NCI-H748 treated with DMSO at 0.1 percent for 48 hours (cell line): ENCODE measurements at regions not wholly inside any gene's neighbourhood (a gene's known extent, or its start where the extent isn't known, plus 50 kb on each side); places are given as distances from the start of the nearest gene placed in this dataset.

ENCODE experiments used
- DNase-seq: peaks from one replicate; lab custom pipeline; 2025; lab: John Stamatoyannopoulos, UW

GRCh38 chr13:62305756-62306155 is 890.1 kb upstream of the PCDH20 start:
- DNase-seq: no peak

GRCh38 chr13:62302341-62302740 is 886.7 kb upstream of the PCDH20 start:
- DNase-seq: no peak

- no peak for DNase-seq
Observed at GRCh38 chr13:62299988-62300387, 884.3 kb upstream of the PCDH20 start.

GRCh38 chr13:62296812-62297211 is 881.2 kb upstream of the PCDH20 start:
- DNase-seq: no peak

- no peak for DNase-seq
Observed at GRCh38 chr13:62294244-62294643, 878.6 kb upstream of the PCDH20 start.

GRCh38 chr13:62292714-62293480 is 877.2 kb upstream of the PCDH20 start:
- DNase-seq: no peak

GRCh38 chr13:62290542-62290941 is 874.9 kb upstream of the PCDH20 start:
- no peak for DNase-seq

- no peak for DNase-seq
Observed at GRCh38 chr13:62287764-62288163, 872.1 kb upstream of the PCDH20 start.

- no peak for DNase-seq
Observed at GRCh38 chr13:62280590-62280989, 864.9 kb upstream of the PCDH20 start.

GRCh38 chr13:62278271-62278670 is 862.6 kb upstream of the PCDH20 start:
- DNase-seq: no peak

- DNase-seq: no peak
Observed at GRCh38 chr13:62251734-62252133, 836.1 kb upstream of the PCDH20 start.

- no peak for DNase-seq
Observed at GRCh38 chr13:62250501-62251201, 835.0 kb upstream of the PCDH20 start.

- DNase-seq: no peak
Observed at GRCh38 chr13:62246581-62246980, 830.9 kb upstream of the PCDH20 start.

- DNase-seq: no peak
Observed at GRCh38 chr13:62243106-62243505, 827.5 kb upstream of the PCDH20 start.

- no peak for DNase-seq
Observed at GRCh38 chr13:62234780-62235440, 819.3 kb upstream of the PCDH20 start.

- no peak for DNase-seq
Observed at GRCh38 chr13:62210951-62211350, 795.3 kb upstream of the PCDH20 start.

- peak; percentile 51 for DNase-seq
Observed at GRCh38 chr13:62209529-62209928, 793.9 kb upstream of the PCDH20 start.

- DNase-seq: no peak
Observed at GRCh38 chr13:62207388-62207787, 791.7 kb upstream of the PCDH20 start.

GRCh38 chr13:62206165-62206564 is 790.5 kb upstream of the PCDH20 start:
- DNase-seq: no peak

GRCh38 chr13:62205273-62205672 is 789.6 kb upstream of the PCDH20 start:
- no peak for DNase-seq

GRCh38 chr13:62194371-62194770 is 778.7 kb upstream of the PCDH20 start:
- DNase-seq: no peak

GRCh38 chr13:62193919-62194318 is 778.3 kb upstream of the PCDH20 start:
- DNase-seq: no peak

GRCh38 chr13:62185631-62186255 is 770.1 kb upstream of the PCDH20 start:
- no peak for DNase-seq
